OCI-LY7 (cell line): ENCODE measurements at regions not wholly inside any gene's neighbourhood (a gene's known extent, or its start where the extent isn't known, plus 50 kb on each side); places are given as distances from the start of the nearest gene placed in this dataset.

Experiments used
- EZH2phosphoT487 ChIP-seq: fragments of 200-600 bp; sonication (generic); IDR thresholded peaks from 2 replicates; pipeline ENCODE4 v1.6.1; 2018; ENCODE audit warnings: low read depth, borderline replicate concordance, mild to moderate bottlenecking, mixed run types, antibody characterized with exemption, low read length, moderate library complexity, mixed read lengths
- TF ChIP-seq, protein P1 (sequence below): fragments of 200-600 bp; sonication (generic); conservative IDR thresholded peaks from 2 replicates; pipeline ENCODE4 v1.5.1; 2014; ENCODE audit warnings: mild to moderate bottlenecking, antibody characterized with exemption, low read length, moderate library complexity, mixed read lengths

DNA sequence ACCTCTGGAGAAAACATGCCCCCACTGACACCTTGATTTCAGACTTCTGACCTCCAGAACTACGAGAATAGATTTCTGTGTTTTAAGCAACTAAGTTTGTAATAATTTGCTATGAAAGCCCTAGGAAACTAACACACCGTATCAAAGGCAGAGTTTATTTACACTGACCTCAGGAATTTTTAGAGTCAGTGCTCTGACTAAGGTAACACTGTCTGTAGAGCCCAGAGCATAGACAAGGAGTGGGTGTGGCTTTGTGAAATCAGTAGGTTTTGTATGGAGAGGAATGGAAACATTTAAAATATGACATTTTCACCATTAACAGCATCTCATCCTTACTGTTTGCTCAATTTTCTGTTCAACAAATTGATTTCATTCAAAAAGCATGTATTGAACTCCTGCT is 764.4 kb upstream of the PCDH10 start:
- TF ChIP-seq, protein P1, sequence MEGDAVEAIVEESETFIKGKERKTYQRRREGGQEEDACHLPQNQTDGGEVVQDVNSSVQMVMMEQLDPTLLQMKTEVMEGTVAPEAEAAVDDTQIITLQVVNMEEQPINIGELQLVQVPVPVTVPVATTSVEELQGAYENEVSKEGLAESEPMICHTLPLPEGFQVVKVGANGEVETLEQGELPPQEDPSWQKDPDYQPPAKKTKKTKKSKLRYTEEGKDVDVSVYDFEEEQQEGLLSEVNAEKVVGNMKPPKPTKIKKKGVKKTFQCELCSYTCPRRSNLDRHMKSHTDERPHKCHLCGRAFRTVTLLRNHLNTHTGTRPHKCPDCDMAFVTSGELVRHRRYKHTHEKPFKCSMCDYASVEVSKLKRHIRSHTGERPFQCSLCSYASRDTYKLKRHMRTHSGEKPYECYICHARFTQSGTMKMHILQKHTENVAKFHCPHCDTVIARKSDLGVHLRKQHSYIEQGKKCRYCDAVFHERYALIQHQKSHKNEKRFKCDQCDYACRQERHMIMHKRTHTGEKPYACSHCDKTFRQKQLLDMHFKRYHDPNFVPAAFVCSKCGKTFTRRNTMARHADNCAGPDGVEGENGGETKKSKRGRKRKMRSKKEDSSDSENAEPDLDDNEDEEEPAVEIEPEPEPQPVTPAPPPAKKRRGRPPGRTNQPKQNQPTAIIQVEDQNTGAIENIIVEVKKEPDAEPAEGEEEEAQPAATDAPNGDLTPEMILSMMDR: no peak
- TF ChIP-seq EZH2phosphoT487: no peak
